ENCODE measurements at regions not wholly inside any gene's neighbourhood (a gene's known extent, or its start where the extent isn't known, plus 50 kb on each side); places are given as distances from the start of the nearest gene placed in this dataset.

- WGBS, 5 donors, result 80 to 91% (median 81%) methylated on average over 1 of the region's 1 CpG
These were observed 88.6 kb downstream of the XRCC2 start for GRCh38 chr7:152587366-152587765.

GRCh38 chr7:152583006-152583405 is 92.9 kb downstream of the XRCC2 start:
- intact Hi-C loops (cut with DNase I; ENCODE audit: low total_unique reads), result no loop called here
- TF ChIP-seq POLR2AphosphoS5 (IDR thresholded peaks at IDR 0.05) (no peak), POLR2A (IDR thresholded peaks at IDR 0.05) (no peak), CTCF (IDR thresholded peaks at IDR 0.05 in 8 of 11, conservative IDR thresholded peaks at IDR 0.05 in 3 of 11) (no peak)
- no peak overlapping the region for H3K27ac ChIP-seq
- peak; percentile 14 for DNase-seq
- no peaks in the 10 kb centered on the region for H3K27me3 ChIP-seq (replicated peaks in 1 of 7)
- no peaks in the 10 kb centered on the region for H3K4me1 ChIP-seq
- WGBS, 5 donors, result 59 to 94% (median 92%) methylated on average over 3 of the region's 3 CpGs
- no peaks in the 10 kb centered on the region for H3K9me3 ChIP-seq
- no peaks in the 10 kb centered on the region for H3K36me3 ChIP-seq
- H3K4me3 ChIP-seq, result no peak overlapping the region

More at GRCh38 chr7:152587366-152587765, 88.6 kb downstream of the XRCC2 start:
- H3K4me3 ChIP-seq, result no peak overlapping the region
- no peaks in the 10 kb centered on the region for H3K27me3 ChIP-seq (replicated peaks in 1 of 7)
- no peak overlapping the region for H3K27ac ChIP-seq
- H3K9me3 ChIP-seq, result no peaks in the 10 kb centered on the region
- no peaks in the 10 kb centered on the region for H3K36me3 ChIP-seq
- TF ChIP-seq POLR2AphosphoS5 (IDR thresholded peaks at IDR 0.05) (no peak), CTCF (IDR thresholded peaks at IDR 0.05 in 8 of 11, conservative IDR thresholded peaks at IDR 0.05 in 3 of 11) (no peak), POLR2A (IDR thresholded peaks at IDR 0.05) (no peak)
- no peak for DNase-seq
- H3K4me1 ChIP-seq, result no peaks in the 10 kb centered on the region
- intact Hi-C loops (cut with DNase I; ENCODE audit: low total_unique reads), result no loop called here

GRCh38 chr7:152579070-152579469 is 96.9 kb downstream of the XRCC2 start:
- Histone ChIP-seq H3K27ac (no peak overlapping the region), H3K9me3 (peaks cover 0 to 4% (median 0%) of the 10 kb centered on the region in 8 donors), H3K36me3 (no peaks in the 10 kb centered on the region), H3K27me3 (replicated peaks in 1 of 7) (peaks cover 0 to 8% (median 0%) of the 10 kb centered on the region in 7 donors), H3K4me1 (no peaks in the 10 kb centered on the region), H3K4me3 (no peak overlapping the region)
- 82 to 90% (median 86%) methylated on average over 10 of the region's 10 CpGs for WGBS, 5 donors
- no peak for TF ChIP-seq CTCF (IDR thresholded peaks at IDR 0.05 in 8 of 11, conservative IDR thresholded peaks at IDR 0.05 in 3 of 11)
- TF ChIP-seq POLR2A (IDR thresholded peaks at IDR 0.05), result no peak
- no peak for TF ChIP-seq POLR2AphosphoS5 (IDR thresholded peaks at IDR 0.05)
- peak; percentile 56 for DNase-seq
- intact Hi-C loops (cut with DNase I; ENCODE audit: low total_unique reads), result no loop called here

- no peaks in the 10 kb centered on the region for H3K4me1 ChIP-seq
- WGBS, 5 donors, result 0 to 92% (median 80%) methylated on average over 1 of the region's 1 CpG
- H3K36me3 ChIP-seq, result no peaks in the 10 kb centered on the region
- DNase-seq, result peak; percentile 18
- H3K9me3 ChIP-seq, result peaks cover 0 to 4% (median 0%) of the 10 kb centered on the region in 8 donors
- H3K4me3 ChIP-seq, result no peak overlapping the region
- TF ChIP-seq CTCF (IDR thresholded peaks at IDR 0.05 in 8 of 11, conservative IDR thresholded peaks at IDR 0.05 in 3 of 11) (no peak), POLR2AphosphoS5 (IDR thresholded peaks at IDR 0.05) (no peak), POLR2A (IDR thresholded peaks at IDR 0.05) (no peak)
- intact Hi-C loops (cut with DNase I; ENCODE audit: low total_unique reads), result no loop called here
- H3K27me3 ChIP-seq (replicated peaks in 1 of 7), result peaks cover 0 to 8% (median 0%) of the 10 kb centered on the region in 7 donors
- no peak overlapping the region for H3K27ac ChIP-seq
These were observed 98.6 kb downstream of the XRCC2 start for GRCh38 chr7:152577339-152577738.

Measured in spleen (tissue), 11 donors.